ENCODE measurements at regions not wholly inside any gene's neighbourhood (a gene's known extent, or its start where the extent isn't known, plus 50 kb on each side); places are given as distances from the start of the nearest gene placed in this dataset.
A peak's percentile ranks its signal among the peaks of the same experiment; 100 is the strongest.

DNA sequence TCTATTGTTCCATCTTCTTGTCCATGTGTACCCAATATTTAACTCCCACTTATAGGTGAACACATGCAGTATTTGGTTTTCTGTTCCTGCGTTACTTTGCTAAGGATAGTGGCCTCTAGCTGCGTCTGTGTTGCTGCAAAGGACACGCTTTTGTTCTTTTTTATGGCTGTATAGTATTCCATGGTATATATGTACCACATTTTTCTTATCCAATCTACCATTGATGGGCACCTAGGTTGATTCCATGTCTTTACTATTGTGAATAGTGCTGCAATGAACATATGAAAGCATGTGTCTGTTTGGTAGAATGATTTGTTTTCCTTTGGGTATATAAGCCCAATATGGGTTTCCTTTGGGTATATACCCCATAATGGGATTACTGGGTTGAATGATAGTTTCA is 77.3 kb upstream of the MMADHC start:
- no peak overlapping the region for H3K4me3 ChIP-seq (ENCODE audit: low read length)
- no peak for DNase-seq
- H3K9me3 ChIP-seq (ENCODE audit: low read length) = no peaks in the 10 kb centered on the region
- no peak for TF ChIP-seq EZH2 (IDR thresholded peaks at IDR 0.05; ENCODE audit: low read length, unreplicated experiment)
- H3K9me2 ChIP-seq (replicated peaks; ENCODE audit: low read length) = no peaks in the 10 kb centered on the region
- H3K27ac ChIP-seq (ENCODE audit: low read length) = no peak overlapping the region
- ChIA-PET POLR2A (ENCODE audit: unreplicated experiment) (no interaction called here), CTCF (no interaction called here)
- intact Hi-C loops (cut with micrococcal nuclease) = no loop called here
- no TSS peak for BruUV-seq (replicated peaks)
- H4K20me1 ChIP-seq (ENCODE audit: low read length) = no peaks in the 10 kb centered on the region
- no peak overlapping the region for H3K4me2 ChIP-seq (ENCODE audit: low read length)
- peaks cover 17% of the 10 kb centered on the region for H3K4me1 ChIP-seq (ENCODE audit: insufficient read depth, low read length)
- H3K9ac ChIP-seq (ENCODE audit: low read length) = no peak overlapping the region
- H3K36me3 ChIP-seq (ENCODE audit: low read depth, low read length) = no peaks in the 10 kb centered on the region
- ATAC-seq = no peak
- H3K27me3 ChIP-seq (ENCODE audit: low read length) = no peaks in the 10 kb centered on the region
- H3F3A ChIP-seq (ENCODE audit: low read length, unreplicated experiment) = no peaks in the 10 kb centered on the region
- no peaks in the 10 kb centered on the region for H3K79me2 ChIP-seq (ENCODE audit: low read length)
- H2AFZ ChIP-seq (ENCODE audit: low read length) = no peak overlapping the region

DNA sequence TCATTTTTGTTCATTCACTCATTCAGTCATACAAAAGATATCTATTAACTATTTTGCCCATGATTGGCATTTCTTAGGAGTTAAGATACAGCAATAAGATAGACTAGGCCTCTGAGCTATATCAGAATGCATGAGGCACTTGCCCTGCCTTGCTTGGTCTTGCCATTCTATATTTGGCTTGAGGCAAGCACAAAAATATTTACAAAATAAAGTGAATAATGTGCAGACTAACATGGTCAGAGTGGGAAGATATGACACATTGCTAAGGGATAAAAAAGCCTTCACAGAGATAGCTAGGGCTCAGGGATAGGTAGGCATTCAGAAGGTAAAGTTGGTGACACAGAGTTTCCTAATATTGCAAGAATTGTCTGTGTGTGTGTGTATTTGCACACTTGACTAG is 75.0 kb upstream of the MMADHC start:
- Histone ChIP-seq H3K27me3 (ENCODE audit: low read length) (no peaks in the 10 kb centered on the region), H3K9ac (ENCODE audit: low read length) (no peak overlapping the region), H4K20me1 (ENCODE audit: low read length) (no peaks in the 10 kb centered on the region), H3K36me3 (ENCODE audit: low read depth, low read length) (no peaks in the 10 kb centered on the region), H3K79me2 (ENCODE audit: low read length) (no peaks in the 10 kb centered on the region), H3K27ac (ENCODE audit: low read length) (peak overlapping the region; percentile 17; the same call in 1 of the 2 replicates), H2AFZ (ENCODE audit: low read length) (no peak overlapping the region), H3F3A (ENCODE audit: low read length, unreplicated experiment) (no peaks in the 10 kb centered on the region), H3K9me2 (replicated peaks; ENCODE audit: low read length) (no peaks in the 10 kb centered on the region), H3K4me2 (ENCODE audit: low read length) (peak overlapping the region; percentile 67; the same call in 1 of the 2 replicates), H3K4me3 (ENCODE audit: low read length) (no peak overlapping the region), H3K9me3 (ENCODE audit: low read length) (no peaks in the 10 kb centered on the region), H3K4me1 (ENCODE audit: insufficient read depth, low read length) (peaks cover 20% of the 10 kb centered on the region)
- intact Hi-C loops (cut with micrococcal nuclease) = no loop called here
- BruUV-seq (replicated peaks) = no TSS peak
- TF ChIP-seq EZH2phosphoT487 (IDR thresholded peaks at IDR 0.05; ENCODE audit: borderline replicate concordance, low read length) = no peak
- DNase-seq (no peak), ATAC-seq (no peak)
- CTCF ChIA-PET = no interaction called here
- POLR2A ChIA-PET (ENCODE audit: unreplicated experiment) = no interaction called here

DNA sequence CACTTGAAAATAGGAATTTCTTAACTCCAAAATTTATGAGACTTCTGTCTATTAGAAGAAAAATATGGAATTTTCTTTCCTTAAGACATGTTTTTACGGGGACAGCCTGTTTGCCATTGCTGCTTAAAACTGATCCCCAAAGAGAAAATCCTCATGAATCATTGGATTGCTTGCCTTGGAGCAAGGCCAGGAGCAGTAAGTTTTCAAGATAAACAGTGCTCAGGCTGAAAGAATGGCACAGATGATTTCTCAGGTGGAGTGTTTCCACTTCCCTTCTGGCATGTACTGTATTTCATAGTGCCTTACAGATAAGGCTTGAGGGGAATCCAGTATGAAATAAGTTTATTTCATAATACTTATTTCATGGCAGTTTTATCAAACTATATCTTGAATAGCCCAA is 74.3 kb upstream of the MMADHC start:
- POLR2A ChIA-PET (ENCODE audit: unreplicated experiment) = no interaction called here
- peak overlapping the region; percentile 2; the same call in 1 of the 2 replicates for H3K4me3 ChIP-seq (ENCODE audit: low read length)
- no peak overlapping the region; the same call in 1 of the 2 replicates for H2AFZ ChIP-seq (ENCODE audit: low read length)
- peak; percentile 95 for ATAC-seq
- no peak overlapping the region for H3K9ac ChIP-seq (ENCODE audit: low read length)
- no peaks in the 10 kb centered on the region for H3K9me2 ChIP-seq (replicated peaks; ENCODE audit: low read length)
- H3K79me2 ChIP-seq (ENCODE audit: low read length) = no peaks in the 10 kb centered on the region
- no peaks in the 10 kb centered on the region for H3K36me3 ChIP-seq (ENCODE audit: low read depth, low read length)
- TF ChIP-seq EZH2phosphoT487 (IDR thresholded peaks at IDR 0.05; ENCODE audit: borderline replicate concordance, low read length) = no peak
- no peak for TF ChIP-seq EZH2 (IDR thresholded peaks at IDR 0.05; ENCODE audit: low read length, unreplicated experiment)
- TF ChIP-seq, protein P1, sequence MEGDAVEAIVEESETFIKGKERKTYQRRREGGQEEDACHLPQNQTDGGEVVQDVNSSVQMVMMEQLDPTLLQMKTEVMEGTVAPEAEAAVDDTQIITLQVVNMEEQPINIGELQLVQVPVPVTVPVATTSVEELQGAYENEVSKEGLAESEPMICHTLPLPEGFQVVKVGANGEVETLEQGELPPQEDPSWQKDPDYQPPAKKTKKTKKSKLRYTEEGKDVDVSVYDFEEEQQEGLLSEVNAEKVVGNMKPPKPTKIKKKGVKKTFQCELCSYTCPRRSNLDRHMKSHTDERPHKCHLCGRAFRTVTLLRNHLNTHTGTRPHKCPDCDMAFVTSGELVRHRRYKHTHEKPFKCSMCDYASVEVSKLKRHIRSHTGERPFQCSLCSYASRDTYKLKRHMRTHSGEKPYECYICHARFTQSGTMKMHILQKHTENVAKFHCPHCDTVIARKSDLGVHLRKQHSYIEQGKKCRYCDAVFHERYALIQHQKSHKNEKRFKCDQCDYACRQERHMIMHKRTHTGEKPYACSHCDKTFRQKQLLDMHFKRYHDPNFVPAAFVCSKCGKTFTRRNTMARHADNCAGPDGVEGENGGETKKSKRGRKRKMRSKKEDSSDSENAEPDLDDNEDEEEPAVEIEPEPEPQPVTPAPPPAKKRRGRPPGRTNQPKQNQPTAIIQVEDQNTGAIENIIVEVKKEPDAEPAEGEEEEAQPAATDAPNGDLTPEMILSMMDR (conservative IDR thresholded peaks at IDR 0.05; ENCODE audit: low read depth, low read length) = no peak
- no peaks in the 10 kb centered on the region for H3K27me3 ChIP-seq (ENCODE audit: low read length)
- H3K27ac ChIP-seq (ENCODE audit: low read length) = peak overlapping the region; percentile 18; the same call in 1 of the 2 replicates
- no peaks in the 10 kb centered on the region for H4K20me1 ChIP-seq (ENCODE audit: low read length)
- CTCF ChIA-PET = no interaction called here
- H3F3A ChIP-seq (ENCODE audit: low read length, unreplicated experiment) = no peaks in the 10 kb centered on the region
- no TSS peak for BruUV-seq (replicated peaks)
- H3K4me1 ChIP-seq (ENCODE audit: insufficient read depth, low read length) = peaks cover 20% of the 10 kb centered on the region
- H3K9me3 ChIP-seq (ENCODE audit: low read length) = no peaks in the 10 kb centered on the region
- intact Hi-C loops (cut with micrococcal nuclease) = no loop called here
- peak; percentile 86 for DNase-seq
- H3K4me2 ChIP-seq (ENCODE audit: low read length) = peak overlapping the region; percentile 67

DNA sequence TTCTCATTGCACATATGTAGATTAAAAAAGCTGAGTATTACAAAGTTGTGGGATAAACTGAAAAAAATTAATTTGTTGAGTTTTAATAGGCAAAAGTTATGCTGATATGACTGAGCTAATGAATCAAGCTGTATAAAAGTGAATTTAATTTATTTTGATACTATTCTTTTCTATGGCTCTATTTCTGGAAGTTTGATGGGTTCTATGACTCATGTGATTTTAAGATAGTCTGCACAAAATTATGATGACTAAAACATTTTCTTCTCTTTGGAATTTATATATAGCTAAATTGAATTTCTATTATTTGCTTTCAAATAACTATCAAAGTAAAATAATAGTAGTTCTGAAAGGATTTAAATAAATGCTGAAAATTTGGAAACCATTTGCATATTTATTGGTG is 71.0 kb upstream of the MMADHC start:
- intact Hi-C loops (cut with micrococcal nuclease) = no loop called here
- H3K4me3 ChIP-seq (ENCODE audit: low read length) = no peak overlapping the region
- ATAC-seq = no peak; the same call in 1 of the 2 replicates
- H3K36me3 ChIP-seq (ENCODE audit: low read depth, low read length) = no peaks in the 10 kb centered on the region
- H3K27me3 ChIP-seq (ENCODE audit: low read length) = no peaks in the 10 kb centered on the region
- H3K9me2 ChIP-seq (replicated peaks; ENCODE audit: low read length) = no peaks in the 10 kb centered on the region
- no TSS peak for BruUV-seq (replicated peaks)
- peak; percentile 31 for DNase-seq
- H3K4me2 ChIP-seq (ENCODE audit: low read length) = no peak overlapping the region
- H3F3A ChIP-seq (ENCODE audit: low read length, unreplicated experiment) = no peaks in the 10 kb centered on the region
- no peak overlapping the region for H3K27ac ChIP-seq (ENCODE audit: low read length)
- H3K4me1 ChIP-seq (ENCODE audit: insufficient read depth, low read length) = peaks cover 20% of the 10 kb centered on the region
- H4K20me1 ChIP-seq (ENCODE audit: low read length) = no peaks in the 10 kb centered on the region
- H3K9me3 ChIP-seq (ENCODE audit: low read length) = no peaks in the 10 kb centered on the region
- H3K79me2 ChIP-seq (ENCODE audit: low read length) = no peaks in the 10 kb centered on the region
- ChIA-PET CTCF (no interaction called here), POLR2A (ENCODE audit: unreplicated experiment) (interaction anchor here (0.6 kb wide), 1 partner anchor 42 kb away, joined by 3 read pairs; no protein-coding TSS in a partner anchor)
- TF ChIP-seq, protein P1 (conservative IDR thresholded peaks at IDR 0.05; ENCODE audit: low read depth, low read length) = no peak
- TF ChIP-seq EZH2phosphoT487 (IDR thresholded peaks at IDR 0.05; ENCODE audit: borderline replicate concordance, low read length) (no peak), EZH2 (IDR thresholded peaks at IDR 0.05; ENCODE audit: low read length, unreplicated experiment) (no peak)
- no peak overlapping the region for H3K9ac ChIP-seq (ENCODE audit: low read length)
- no peak overlapping the region for H2AFZ ChIP-seq (ENCODE audit: low read length)

Measured in PC-3 (cell line).